NOMO-1 treated with DMSO at 0.1 percent for 48 hours (cell line): ENCODE measurements at regions not wholly inside any gene's neighbourhood (a gene's known extent, or its start where the extent isn't known, plus 50 kb on each side); places are given as distances from the start of the nearest gene placed in this dataset.
"Not testable (repeated sequence)": the region's sequence is repeated elsewhere in the genome, so short reads cannot be mapped to it uniquely, and the experiment has no call there.

Source experiments
- DNase-seq: peaks from one replicate; lab custom pipeline; 2025; ENCODE audit not compliant: unreplicated experiment; lab: John Stamatoyannopoulos, UW

DNA sequence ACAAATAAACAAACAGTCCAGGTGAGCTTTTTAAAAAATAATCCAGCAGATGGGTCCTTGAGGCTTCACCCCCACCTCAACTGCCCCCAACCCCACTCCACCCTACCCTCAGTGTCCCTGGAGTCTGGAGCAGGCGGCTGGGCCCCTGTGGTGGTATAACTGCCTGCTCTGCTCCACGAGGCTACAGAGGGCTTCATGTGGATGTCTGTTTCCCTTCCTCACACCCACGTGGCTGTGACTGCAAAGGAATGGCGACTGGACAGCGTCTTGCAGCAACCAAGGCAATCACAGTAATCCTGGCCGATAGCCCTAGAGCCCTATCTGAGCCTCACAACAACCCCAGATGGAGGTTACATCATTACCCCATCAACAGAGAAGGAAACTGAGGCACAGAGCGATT, 76.5 kb downstream of the SLC2A10 start:
- no peak for DNase-seq

DNA sequence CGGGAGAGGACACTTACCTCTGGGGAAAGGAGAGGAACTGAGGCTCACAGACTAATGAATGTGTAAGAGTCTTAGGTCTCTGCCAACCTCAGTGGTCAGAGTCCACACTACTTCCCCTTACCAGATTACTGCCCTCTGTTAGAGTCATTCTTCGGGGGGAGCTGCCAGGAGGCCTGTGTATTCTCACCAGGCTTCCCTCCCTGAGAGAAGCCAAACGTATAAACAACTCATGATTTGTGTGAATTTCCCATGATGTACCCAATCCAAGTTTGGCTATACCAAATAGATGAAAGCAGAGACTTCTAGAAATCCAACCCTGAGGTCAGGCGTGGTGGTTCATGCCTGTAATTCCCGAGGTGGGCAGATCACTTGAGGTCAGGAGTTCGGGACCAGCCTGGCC, 77.1 kb downstream of the SLC2A10 start:
- no peak for DNase-seq

DNA sequence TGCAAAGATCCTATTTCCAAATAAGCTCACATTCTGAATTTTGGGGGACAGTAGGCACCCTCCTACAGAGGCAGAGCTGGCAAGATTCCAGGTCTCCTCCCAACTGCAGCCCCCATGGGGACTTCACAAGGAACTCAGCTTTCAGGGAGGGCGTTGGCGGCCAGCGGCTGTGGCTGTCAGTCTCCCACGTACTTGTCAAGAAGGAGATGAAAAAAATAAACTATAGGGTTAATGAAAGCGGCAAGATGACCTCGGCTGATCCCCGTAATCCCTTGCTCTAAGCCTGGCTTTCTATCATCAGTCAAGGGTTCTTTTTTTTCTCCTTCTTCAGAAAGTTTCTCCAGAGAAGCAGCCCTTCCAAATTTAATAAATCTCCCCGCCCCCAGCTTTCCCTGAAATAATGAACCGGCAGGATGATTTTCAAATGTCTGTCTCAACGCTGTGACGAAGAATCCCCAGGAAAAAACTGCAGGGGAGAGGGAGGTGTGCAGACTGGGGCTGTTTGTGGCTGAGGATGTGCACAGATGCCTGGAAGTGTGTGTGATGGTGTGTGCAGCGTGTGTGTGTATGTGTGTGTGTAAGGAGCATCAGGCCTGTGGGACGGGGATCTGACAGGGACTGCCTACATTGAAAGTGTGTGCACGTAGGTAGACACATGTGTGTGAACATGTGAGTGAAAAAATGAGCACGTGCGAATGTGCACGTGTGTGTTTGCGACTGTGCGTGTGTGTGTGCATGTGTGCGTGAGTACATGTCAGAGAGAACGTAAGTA, 78.7 kb downstream of the SLC2A10 start:
- DNase-seq: no peak

DNA sequence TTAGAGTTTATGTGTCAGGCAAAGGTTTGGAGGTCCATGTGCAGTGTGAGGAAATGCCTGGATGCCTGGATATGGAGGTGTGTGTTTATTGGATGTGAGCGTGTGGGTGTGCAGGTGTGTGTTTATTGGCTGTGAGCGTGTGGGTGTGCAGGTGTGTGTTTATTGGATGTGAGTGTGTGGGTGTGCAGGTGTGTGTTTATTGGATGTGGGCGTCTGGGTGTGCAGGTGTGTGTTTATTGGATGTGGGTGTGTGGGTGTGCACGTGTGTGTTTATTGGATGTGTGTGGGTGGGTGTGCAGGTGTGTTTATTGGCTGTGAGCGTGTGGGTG, 79.3 kb downstream of the SLC2A10 start:
- not testable (repeated sequence) for DNase-seq

DNA sequence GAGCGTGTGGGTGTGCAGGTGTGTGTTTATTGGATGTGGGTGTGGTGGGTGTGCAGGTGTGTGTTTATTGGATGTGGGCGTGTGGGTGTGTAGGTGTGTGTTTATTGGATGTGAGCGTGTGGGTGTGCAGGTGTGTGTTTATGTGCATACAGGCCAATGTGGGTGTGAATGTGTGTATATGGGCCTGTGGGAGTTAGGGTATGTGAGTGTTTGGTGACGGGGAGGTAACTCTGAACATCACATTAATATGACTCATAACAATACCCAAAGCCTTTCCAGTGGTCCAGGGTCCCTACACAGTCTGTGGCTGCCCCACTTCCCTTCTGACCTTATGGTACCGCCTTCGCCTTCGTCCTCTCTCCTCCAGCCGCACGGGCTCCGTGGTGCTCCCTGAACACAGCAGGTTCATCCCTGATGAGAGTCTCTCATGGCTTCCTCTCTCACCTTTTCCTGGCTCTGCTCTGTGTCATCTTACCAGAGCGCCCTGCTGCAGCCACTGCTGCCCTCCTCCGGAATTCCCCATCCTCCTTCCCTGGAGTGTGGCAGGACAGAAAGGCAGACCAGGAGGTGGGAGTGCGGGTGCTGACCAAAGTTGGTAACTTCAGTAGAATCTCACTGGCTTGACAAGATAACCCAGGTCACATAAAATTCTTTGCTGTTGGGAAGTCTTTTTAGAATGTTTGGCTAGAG, 80.0 kb downstream of the SLC2A10 start:
- no peak for DNase-seq

DNA sequence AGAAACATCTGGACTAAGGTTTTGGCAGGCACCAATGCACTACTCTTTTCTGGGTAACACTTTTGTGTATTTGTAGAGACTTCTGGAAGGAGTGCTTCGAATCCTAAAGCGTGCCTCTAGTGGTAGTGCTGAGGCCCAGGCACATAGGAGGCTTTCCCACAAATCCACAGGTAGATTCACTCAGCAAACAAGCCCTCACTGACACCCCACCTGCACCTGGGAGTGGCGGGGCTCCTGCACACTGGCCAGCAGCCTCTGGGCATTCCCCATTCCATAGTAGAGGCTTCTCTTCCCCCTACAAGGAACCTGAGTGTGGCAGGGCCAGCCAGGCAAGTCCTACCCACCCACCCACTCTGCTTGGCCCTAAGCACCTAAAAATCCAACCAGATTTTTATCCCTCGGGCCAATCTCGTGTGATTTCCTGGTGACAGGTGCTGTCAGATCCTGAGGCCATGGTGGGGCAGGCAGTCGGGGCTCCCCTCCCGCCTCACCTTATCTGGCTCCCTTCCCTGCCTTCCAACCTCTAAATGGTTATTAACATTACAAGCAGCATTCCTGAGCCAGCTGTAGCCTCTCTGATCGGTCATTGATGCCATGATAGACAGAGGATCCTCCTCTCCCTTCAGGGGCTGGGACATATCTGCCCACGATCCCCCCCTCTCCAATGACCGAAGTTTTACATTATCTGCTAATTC, 82.4 kb downstream of the SLC2A10 start:
- DNase-seq: no peak

DNA sequence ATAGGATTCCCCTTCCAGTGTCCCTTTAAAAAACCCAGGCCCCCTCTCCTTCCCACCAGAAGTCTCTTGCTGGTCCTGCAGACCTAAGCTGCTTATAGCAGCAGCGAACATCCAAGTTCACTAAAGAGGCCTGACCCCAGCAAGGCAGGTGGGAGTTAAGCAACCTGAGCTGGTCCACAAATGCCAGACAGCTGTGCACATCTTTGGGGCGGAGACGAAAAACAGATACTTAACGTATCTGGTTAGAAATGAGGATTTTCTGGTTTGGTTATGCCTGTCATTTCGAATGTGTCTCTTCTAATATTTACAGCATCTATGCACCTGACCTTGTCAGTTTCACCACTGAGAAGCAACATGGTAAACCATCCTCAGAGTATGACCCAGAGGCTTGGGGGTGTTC, 87.8 kb downstream of the SLC2A10 start:
- no peak for DNase-seq

DNA sequence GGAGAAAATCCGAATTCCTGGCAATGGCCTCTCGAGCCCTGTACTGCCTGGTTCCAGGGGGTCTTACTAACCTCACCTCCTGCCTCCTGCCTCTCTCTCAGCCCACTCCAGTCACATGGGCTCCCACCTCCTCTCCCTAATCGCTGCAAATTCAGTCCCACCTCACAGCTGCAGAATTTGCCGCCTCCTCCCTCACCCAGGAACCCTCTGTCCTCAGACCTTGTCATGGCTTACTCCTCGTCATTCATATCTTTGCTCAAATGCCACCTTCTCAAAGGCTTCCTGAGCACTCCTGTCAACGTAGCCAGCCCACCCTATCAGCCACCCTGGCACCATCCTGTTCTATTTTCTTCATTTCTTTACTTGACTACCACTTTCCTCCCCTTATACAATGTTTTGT, 89.0 kb downstream of the SLC2A10 start:
- DNase-seq: no peak

DNA sequence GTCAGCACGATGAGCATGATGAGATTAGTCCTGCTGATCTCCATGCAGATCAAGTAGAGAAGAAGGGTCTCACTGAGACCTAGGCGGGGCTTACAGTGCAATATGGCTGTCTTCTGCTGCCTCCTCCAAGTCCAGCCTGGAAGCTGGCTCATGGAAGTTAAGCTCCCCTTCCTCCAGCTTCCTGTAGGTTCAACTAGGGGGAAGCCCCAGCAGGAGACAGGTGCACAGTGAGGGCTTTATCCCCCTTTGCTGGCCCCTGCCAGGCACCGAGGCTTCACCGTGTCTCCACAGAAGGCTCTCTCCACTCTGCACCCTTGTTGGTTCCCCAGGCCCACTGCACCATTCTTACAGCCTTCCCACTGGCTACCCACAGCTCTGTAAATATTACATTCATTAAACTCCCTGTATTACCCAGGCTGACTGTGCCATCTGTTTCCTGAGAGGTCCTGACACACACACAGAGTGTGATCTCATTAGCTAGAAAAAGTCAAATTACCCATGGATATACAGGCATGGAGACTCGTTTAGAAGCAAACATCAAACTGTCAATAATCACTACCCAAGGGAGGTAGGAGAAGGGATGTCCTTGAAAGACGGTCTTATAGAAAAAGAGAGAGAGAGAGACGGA, 90.4 kb downstream of the SLC2A10 start:
- DNase-seq: no peak

DNA sequence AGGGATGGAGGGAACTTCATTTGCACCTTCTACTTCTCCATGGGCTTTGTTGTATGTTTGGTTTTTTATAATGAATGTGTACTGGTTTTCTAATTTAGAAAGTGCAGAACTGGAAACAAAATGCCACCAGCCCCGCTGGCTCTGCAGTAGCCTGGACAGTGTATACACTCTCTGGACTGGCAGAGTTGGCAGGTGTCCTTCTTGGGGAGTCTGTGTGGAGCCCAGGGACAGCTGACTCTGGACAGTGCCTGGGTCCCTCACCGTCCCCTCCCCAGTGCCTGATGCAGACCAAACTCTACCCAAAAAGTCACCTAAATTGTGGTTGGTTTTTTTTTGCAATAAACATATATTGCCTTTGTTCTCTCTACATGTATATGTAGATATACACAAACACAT, 91.0 kb downstream of the SLC2A10 start:
- DNase-seq: no peak

DNA sequence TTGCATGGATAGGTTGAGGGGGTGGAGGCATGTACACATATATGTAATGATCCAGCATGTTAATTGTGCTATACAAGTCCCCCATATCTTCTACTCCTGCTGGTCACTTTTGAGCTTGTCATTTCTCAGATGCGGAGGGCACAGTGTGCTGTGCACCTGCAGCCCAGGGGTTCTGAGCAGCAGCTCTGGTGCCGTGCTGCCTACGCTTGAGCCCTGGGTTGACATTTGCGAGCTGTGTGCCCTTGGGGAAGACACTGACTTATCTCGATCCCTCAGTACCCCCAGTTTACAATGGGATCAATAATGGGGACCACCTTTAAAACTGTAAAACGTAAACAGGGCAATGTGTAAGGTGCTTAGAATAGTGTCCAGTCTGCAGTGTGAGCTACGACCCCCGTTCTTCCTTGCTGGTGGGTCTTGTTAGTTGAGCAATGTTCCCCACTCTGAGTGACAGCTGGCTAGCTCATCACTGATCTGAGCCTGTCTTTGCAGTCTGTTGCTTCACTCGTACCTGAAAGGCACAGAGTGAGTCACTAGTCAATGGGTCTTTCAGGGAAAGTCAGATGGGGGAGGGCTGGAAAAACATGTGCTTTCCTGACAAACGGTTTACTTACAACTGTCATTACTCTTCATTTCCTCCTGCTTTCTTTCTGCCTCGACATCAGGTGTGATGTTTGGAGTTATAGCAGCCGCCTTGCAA, 91.7 kb downstream of the SLC2A10 start:
- no peak for DNase-seq

DNA sequence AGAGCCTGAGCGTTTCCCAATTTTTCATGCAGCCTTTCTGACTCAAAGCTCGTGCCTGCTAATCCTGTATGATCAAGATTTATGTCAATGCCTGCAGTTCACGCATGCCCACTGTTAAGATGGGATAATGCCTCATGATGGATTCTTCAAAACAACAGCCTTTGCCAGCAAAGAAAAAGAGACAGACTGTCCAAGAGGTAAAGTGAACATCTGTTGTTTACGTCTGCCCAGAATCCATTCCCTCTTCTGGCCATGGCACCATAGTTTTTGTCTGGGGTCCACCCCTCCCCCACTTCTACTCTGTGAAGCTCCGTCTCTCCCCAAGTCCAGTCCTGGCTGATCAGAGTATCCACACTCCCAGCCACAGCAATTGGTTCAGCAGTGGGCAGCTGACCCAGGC, 91.9 kb upstream of the EYA2 start:
- no peak for DNase-seq

DNA sequence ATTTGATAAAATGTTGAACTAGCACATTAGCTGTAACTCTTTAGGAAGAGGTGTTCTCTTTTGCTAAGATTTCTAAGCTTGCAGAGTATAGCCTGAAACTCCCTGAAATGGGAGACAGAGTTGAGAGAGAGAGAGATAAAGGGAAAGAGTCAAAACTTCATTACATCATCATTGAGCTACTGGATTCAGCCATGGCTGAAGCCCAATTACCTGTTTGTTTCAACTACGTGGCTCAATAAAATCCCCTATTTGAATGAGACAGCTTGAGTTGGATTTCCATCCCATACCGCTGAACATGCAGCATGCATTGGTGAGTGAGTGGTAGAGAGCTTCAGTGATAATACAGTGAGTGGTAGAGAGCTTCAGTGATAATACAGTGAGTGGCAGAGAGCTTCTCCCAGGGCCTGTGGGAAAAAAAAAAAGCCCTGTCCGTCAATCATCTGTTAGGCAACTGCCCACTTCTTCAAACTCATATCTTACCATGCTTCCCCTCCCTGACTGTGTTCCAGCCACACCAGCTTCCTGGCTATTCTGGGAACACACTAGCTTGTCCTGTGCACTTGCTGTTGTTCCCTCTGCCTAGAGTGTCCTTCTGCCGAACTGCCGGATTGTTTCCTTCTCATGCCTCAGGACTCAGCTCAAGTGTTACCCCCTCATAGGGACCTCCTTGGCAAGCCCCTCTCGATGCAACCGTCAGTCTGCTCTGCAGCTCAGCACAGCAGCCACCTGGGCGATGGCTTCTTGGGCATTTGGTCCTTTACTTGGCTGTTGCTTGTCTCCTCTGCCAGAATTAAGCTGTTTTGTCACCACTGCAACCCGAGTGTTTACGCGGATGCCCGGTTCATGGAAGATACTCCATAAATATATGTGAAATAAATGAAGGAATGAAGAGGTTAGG, 91.3 kb upstream of the EYA2 start:
- DNase-seq: peak; percentile 29

DNA sequence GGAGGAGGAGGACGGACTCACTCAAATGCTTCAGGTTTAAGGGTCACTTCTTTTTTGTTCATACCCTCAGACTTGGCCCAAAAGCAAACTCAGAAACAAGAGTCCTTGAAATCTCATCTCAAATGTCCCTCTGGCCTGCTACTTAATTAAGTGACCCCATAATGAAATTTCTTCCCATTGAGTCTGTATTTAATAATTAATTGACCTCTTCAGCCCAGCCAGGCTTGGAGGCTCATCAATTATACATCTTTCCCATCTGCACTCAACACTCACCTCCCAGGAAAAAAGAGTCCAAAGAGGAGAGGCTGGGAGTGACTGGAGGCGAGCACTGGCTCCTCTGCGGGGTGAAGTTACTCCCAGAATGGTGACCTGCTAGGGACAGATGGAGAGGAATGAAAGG, 90.5 kb upstream of the EYA2 start:
- DNase-seq: no peak

DNA sequence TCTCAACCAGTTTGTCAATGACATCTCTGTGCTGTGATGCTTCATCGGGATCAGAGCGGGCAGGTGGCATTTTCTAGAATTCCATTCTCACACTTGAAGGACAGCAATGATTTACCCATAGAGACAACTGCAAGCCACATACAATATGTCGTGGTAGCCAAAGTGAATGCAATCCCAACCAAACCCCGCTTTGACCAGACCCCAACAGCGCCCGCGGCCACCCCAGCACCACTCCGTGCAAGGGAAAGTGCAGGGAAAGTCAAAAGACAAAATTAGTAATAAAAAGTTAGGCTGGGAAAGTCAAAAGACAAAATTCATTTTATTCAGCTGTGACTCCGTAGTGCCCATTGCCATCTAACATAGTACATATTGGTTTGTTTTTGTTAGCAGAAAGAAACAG, 88.8 kb upstream of the EYA2 start:
- DNase-seq: no peak

DNA sequence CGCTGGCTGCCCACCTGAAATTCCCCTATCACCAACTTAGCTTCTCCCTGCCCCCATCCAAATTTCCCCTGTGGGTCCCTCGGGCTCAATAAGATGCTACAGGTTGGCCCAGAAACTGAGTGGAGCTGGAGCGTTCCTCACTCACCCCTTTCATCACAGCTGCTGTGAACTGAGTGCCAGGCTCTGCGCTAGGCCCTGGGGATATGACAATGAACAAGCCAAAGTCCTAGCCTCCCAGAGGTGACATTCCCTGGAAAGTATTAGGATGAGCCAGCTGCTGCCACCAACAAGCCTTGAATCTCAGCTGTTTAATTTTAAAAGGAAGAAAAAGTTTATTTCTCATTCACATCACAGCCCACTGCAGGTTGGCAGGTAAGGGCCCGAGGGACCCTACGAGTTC, 86.6 kb upstream of the EYA2 start:
- no peak for DNase-seq

DNA sequence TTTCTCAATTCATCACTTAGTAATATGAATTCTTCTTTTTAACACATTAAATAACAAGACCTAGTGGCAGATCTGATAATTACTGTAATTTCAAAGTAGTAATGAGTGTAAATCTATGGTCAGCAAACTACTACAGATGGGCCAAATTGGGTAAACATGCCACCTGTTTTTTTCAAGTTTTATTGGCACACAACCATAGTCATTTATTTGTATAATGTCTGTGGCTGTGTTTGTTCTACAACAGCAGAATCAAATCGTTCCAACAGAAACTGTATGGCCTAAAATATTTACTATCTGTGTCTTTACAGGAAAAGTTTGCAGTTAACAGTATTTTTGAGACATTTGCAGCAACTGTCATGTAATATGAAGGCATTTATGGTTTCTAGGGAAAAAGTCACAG, 86.1 kb upstream of the EYA2 start:
- no peak for DNase-seq

DNA sequence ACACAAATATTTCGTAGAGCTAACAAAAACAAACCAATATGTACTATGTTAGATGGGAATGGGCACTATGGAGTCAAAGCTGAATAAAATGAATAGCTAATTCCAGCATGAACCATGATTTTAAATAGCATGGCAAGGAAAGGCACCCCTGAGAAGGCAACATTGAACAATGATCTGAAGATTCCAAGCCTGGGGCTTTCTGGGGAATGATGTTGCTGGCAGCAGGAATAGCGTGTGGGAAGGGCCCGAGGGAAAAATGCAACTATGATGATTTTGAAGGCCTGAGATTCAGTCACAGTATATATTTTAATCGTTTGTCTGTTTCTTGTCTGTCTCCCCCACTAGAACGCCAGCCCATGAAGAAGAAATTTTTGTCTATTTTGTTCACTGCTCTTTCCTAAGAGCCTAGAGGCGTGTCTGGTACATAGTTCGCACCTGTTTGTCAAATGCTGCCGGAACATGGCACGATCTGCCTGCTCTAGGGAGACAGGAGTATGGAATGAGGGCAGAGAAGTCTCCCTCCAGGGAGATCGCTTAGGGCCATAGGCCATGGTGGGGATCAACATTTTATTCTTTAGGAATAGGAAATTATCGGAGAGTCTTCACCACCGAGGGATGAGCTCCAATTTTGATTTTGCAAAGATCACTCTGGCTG, 84.8 kb upstream of the EYA2 start:
- DNase-seq: no peak

DNA sequence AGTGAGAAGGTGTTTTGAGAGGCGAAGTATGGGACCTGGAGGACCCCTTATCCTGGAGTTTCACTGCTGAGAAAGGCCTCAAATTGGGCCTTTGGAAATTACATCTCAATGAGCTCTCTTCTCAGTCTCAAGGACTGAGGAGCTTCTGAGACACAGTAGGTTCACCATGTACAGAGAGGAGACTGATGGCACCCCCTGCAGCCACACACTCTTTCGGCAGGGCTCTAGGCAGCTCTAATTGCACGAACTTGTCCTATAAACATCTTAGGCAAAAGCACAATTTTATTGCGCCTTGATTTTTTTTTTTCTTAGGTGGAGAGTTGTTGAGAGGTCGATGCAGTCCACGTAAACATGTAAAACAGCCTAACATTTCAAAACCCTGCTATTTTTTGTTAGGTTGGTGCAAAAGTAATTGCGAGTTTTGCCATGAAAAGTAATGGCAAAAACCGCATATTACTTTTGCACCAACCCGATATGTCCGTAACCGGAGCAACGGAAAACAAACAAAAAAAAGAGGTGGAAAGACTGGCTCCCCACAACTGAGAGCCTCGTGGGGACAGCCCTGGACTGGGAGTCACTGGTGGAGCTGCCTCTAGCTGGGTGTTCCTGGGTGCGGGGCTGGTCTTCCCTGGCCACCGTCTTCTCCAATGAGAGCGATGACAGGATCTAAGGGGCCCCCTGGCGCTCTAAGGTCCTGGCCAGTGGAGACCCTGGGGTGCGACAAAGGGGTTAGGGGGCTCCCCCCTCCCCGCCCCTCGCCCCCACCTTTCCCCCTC, 84.0 kb upstream of the EYA2 start:
- no peak for DNase-seq
